NCI-H187 treated with DMSO at 0.1 percent for 48 hours (cell line): ENCODE measurements at regions not wholly inside any gene's neighbourhood (a gene's known extent, or its start where the extent isn't known, plus 50 kb on each side); places are given as distances from the start of the nearest gene placed in this dataset.

Experiments used
- DNase-seq: peaks from one replicate; lab custom pipeline; 2025; lab: John Stamatoyannopoulos, UW

- DNase-seq: no peak
Observed at GRCh38 chr9:14517154-14517906, 175.9 kb downstream of the ZDHHC21 start.

- no peak for DNase-seq
Observed at GRCh38 chr9:14516656-14517055, 176.6 kb downstream of the ZDHHC21 start.

DNA sequence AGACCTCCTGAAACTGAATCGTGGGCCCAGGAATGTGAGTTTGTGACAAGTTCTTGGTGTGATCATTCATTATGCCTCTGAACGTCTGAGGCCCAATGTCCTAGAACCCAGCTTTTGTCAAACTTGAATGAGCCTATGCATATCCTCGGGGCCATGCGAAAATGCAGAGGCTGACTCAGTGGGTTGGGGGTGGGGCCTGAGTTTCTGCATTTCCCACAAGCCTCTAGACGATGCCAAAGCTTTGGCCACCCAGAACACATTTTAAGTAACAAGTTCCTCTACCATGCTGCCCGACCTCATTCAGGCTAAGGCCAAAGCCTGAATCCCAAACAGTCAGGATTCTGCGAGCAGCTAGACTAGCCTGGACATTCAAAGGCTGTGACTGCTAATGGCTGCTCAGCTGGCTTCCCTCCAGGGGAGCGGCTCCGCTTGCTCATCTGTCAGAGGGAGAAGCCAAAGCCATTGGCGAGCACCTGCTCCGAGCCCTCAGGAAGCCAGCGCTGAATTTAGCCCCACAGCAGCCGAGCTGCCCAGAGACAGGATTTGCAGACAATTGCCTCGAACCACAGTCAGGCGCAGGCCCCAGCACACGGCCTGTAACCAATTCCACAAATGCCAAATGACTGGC is 177.5 kb downstream of the ZDHHC21 start:
- DNase-seq: no peak

GRCh38 chr9:14515049-14515448 is 178.2 kb downstream of the ZDHHC21 start:
- no peak for DNase-seq

GRCh38 chr9:14512942-14513341 is 180.3 kb downstream of the ZDHHC21 start:
- no peak for DNase-seq

DNA sequence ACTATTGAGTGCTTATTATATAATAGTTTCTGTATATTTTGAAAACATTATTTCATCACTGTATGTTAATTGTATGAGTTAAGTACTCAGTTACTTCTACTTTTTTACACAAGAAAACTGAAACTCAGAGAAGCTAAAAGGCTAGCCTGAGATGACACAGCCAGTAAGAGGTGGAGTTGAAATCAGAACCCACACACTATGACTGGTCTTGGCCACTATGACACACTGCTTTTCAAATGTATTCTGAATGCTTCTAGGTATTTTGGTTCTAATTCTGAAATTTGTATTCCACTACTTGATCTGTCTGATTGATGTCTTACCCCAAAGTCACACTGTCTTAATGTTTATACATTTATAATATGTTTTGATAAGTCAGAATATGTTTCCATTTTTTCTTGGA is 181.8 kb downstream of the ZDHHC21 start:
- no peak for DNase-seq

DNA sequence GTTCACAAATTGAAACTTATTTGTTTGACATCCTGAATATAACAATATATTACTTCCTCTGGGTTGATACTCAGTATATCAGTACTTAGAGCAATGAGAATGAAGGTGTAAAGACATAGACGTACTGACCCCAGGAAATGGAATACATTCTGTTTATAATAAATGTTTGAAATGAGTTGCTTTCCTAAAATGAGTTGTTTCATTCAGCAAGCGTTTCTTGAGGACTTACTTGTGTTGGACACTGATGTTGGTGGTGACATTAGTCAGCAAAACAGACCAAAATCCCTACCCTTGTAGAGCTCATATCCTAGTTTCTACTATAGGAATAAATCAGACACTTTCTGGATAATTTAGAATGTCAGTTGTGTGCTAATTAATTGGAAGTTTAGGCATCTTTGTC is 184.3 kb downstream of the ZDHHC21 start:
- no peak for DNase-seq

GRCh38 chr9:14501366-14501765 is 187.4 kb upstream of the NFIB start:
- no peak for DNase-seq

DNA sequence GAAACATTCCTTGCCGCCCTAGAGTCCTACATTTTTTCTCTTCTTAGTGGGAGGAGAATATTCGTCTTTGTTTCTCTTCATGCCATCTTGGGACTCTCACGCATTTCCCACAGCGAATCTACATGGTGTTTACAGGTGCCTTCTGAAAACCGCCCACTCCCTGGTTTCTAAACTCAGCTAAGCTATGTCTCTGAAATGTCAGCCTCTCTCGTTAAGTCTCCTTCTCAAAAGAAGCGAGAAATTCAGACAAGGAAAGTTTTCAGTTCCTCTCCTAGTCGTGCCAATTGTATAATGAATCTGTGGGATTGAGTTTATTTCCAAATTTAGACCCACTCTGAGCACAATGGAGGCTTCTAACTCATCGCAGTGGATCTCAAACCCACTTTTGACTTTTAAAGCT is 186.8 kb upstream of the NFIB start:
- no peak for DNase-seq

DNA sequence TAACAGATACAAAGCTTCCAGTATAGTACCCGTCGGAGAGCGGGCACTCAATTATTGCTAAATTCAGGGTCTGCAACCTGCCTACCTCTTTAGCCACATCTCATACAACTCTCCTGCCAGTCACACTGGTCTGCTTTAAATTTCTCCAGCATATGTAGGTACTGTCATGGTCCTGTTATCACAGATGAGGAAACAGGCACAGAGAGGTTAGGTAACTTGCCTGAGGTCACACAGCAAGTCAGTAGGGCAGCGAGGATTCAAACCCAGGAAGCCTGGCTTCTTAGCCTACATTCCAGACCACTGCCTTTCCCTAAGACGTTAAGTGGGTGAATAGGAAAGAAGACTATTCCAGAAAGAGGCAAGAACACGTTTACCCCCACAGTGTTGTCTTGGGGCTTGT is 186.0 kb upstream of the NFIB start:
- DNase-seq: no peak

- no peak for DNase-seq
Observed at GRCh38 chr9:14498824-14499223, 184.9 kb upstream of the NFIB start.

- DNase-seq: no peak
Observed at GRCh38 chr9:14497476-14497875, 183.5 kb upstream of the NFIB start.

GRCh38 chr9:14488421-14489190 is 174.7 kb upstream of the NFIB start:
- DNase-seq: no peak

DNA sequence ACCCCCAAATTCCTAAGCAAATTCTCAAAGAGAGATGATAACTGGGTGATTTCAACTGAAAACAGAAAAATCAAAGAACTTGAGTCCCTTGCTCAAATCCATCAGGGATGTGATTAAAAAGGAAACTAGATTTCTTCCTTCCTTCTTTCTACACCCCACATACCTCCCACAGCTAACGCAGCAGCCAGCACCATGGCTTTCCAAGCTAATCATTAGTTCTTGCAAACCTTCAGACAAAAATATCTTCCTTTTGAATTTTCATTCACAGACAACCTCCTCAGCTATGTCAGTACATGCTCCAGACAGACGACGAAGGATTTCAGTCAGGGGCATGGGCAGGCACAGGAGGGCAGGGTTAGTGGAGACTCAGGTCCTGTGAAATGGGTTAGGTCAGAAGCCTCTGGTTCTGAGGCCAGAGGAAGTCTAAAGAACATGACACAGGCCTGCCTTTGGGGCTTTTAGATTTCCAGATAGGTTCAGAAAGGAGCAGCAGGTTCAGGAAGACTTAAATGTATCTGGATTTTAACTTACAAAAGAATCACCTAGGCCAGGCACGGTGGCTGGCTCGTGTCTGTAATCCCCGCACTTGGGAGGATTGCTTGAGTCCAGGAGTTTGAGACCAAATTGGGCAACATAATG is 173.7 kb upstream of the NFIB start:
- DNase-seq: no peak

DNA sequence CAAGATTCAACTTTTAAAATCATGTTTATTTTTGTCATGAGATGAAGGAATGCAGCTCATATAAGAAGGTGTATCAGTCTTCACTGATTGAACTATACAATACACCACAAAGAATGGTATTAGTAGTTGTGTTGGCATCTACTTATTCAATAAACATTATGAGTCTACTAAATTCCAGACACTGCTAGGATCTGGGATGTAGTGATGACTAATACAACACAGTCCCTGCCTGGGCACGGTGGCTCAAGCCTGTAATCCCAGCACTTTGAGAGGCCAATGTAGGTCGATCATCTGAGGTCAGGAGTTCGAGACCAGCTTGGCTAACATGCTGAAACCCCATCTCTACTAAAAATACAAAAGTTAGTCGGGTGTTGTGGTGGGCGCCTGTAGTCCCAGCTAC is 171.4 kb upstream of the NFIB start:
- DNase-seq: no peak

GRCh38 chr9:14482856-14483255 is 168.9 kb upstream of the NFIB start:
- DNase-seq: no peak

GRCh38 chr9:14480526-14480925 is 166.6 kb upstream of the NFIB start:
- no peak for DNase-seq

DNA sequence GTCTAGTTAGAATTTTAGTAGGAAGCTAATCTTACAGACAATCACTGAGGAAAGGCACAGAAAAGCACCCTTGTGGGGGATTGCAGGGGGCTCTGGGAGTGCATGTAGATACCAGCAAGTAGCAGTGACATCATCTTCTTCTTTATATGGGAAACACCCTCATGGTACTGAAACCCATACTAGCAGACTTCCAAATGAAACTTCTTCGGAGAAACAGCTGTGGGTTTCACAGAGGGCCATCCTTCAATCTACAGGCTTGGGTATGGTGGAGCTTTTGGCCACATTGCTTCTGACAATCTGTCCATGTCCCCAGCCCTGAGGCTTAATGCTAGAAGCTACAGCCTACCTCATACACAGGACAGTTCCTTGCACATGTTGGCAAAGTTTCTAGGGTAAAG is 165.2 kb upstream of the NFIB start:
- DNase-seq: no peak

DNA sequence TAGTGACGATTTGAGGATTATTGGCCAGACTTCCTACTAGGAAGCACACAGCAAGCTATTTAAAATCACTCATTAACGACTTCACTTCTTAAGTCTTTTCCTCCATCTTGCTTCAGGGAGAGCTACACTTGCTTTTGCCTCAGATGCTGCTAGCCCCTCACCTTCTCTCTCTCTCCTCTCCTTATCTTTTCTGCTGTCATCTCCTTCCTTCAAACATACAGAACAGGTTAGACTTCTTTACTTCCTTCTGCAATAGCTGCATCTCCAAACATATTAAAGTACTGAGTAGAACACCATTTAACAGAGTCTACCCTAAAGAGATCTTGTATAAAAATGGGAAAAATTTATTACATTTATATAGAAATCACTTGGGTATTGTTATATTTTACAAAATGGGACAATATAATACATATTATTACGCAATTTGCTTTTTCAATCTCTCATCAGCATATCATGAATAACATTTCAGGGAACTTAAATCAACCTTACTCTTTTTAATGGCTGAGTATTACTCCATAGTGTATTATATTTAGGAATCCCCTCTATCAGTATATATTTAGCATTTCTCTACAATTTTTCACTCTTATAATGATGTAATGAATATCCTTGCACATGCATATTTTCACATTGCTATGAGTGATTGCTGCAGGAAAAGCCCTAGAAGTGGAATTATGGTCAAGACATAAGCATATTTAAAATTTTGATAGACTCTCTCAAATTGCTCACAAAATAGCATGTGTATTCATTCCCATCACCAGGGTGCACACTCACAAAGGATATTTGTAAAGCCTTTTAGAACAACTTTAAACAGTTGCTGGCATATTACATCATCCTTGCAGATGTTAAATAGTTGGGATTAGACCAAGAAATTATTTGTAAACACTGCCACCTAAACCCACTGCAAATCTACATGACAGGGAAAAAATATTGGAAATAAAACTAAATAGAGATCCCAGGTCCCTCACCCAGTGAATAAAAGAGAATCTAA is 164.5 kb upstream of the NFIB start:
- DNase-seq: no peak

GRCh38 chr9:14471041-14471440 is 157.1 kb upstream of the NFIB start:
- DNase-seq: no peak

DNA sequence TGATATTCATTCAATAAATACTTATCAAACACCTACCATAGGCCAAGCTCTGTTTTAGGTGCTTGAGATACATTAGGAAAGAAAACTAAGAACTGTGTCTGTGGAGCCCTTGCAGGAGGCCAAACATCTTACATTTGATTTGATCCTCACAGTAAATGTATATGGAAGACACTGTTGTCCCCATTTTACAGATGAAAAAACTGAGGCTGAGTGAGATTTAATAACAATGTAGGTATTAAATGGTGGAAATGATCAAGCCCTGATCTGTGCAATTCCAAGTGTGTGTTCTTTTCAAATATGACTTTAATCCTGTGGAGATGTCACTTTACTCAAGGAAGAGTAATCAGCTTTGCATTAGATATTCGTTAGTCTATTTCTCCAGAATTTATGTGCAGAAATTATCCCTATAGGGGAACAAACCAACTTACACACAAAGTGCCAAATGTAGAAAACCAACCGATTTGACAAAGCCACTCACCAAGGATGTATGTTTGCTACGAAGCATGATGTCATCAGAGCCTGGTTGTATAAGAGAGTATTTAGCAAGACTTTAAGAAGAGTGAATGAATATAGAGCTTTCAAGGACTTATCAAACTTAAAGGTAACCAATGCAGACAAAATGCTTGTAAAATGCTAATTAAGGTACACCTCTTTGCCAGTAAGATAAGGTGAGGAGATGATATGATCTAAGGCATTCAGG is 153.9 kb upstream of the NFIB start:
- DNase-seq: no peak
